MM.1S (cell line): ENCODE measurements at regions not wholly inside any gene's neighbourhood (a gene's known extent, or its start where the extent isn't known, plus 50 kb on each side); places are given as distances from the start of the nearest gene placed in this dataset.

Experiments used
- CTCF ChIP-seq: fragments of 300-600 bp; sonication (generic); IDR thresholded peaks from 2 replicates; pipeline ENCODE4 v1.5.1; 2016; ENCODE audit warnings: antibody characterized with exemption, low read length, mixed read lengths
- EZH2 ChIP-seq: fragments of 300-600 bp; sonication (generic); optimal IDR thresholded peaks from 2 replicates; pipeline ENCODE3; 2017; ENCODE audit warnings: low read depth, mild to moderate bottlenecking, antibody characterized with exemption, low read length, mixed read lengths

DNA sequence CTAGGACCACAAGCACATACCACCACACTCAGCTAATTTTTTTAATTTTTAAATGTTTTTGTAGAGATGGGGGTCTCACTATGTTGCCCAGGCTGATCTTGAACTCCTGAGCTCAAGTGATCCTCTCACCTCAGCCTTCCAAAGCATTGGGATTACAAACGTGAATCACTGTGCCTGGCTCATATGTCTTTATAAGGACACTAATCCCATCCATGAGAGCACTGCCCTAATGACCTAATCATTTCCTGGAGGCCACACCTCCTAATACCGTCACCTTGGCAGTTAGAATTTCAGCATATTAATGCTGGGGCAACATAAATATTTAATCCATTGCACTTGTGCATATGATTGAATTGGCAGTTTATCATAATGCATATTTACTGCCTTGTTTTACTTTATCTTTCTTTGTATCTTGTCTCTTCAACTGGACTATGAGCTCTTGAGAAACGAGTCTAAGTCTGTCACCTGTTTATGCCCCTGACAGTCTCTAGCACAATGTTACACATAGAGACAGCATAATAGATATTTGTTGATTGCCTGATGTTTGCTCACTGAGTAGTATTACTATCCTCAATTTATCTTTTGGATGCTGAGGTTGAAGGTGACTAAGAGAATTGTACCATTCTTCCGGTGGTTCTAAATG lies 172.0 kb downstream of the AASDH start:
- TF ChIP-seq CTCF = no peak
- TF ChIP-seq EZH2 = no peak
